ENCODE measurements at regions not wholly inside any gene's neighbourhood (a gene's known extent, or its start where the extent isn't known, plus 50 kb on each side); places are given as distances from the start of the nearest gene placed in this dataset.

DNA sequence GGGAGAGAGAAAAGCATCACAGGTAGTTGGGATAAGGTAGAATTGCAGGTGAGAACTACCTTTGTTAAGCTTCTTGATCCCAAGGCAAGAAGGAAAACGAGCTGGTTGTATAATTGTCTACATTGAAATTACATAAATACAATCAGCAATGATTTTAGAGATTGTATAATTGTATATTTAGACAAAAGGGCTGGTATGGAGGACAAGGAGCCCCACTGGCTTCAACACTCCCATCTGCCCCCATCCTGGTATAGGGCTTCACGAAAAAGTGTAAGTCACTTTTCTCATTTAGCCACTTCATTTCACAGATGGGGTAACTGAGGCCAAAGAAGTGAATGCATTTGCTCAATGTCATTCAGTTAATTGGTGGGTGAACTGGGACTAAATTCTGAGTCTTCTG lies 103.3 kb downstream of the MYCN start:
- no peak overlapping the region for H3K27ac ChIP-seq
- WGBS, 2 donors, result 80 to 82% methylated on average over 2 of the region's 2 CpGs
- TF ChIP-seq EP300 (IDR thresholded peaks at IDR 0.05) (no peak), POLR2AphosphoS5 (IDR thresholded peaks at IDR 0.05) (no peak), POLR2A (IDR thresholded peaks at IDR 0.05) (no peak)
- TF ChIP-seq, protein P1, sequence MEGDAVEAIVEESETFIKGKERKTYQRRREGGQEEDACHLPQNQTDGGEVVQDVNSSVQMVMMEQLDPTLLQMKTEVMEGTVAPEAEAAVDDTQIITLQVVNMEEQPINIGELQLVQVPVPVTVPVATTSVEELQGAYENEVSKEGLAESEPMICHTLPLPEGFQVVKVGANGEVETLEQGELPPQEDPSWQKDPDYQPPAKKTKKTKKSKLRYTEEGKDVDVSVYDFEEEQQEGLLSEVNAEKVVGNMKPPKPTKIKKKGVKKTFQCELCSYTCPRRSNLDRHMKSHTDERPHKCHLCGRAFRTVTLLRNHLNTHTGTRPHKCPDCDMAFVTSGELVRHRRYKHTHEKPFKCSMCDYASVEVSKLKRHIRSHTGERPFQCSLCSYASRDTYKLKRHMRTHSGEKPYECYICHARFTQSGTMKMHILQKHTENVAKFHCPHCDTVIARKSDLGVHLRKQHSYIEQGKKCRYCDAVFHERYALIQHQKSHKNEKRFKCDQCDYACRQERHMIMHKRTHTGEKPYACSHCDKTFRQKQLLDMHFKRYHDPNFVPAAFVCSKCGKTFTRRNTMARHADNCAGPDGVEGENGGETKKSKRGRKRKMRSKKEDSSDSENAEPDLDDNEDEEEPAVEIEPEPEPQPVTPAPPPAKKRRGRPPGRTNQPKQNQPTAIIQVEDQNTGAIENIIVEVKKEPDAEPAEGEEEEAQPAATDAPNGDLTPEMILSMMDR (IDR thresholded peaks at IDR 0.05), result no peak
- no peaks in the 10 kb centered on the region for H3K36me3 ChIP-seq
- intact Hi-C loops (cut with DNase I), result no loop called here
- H3K9me3 ChIP-seq, result no peaks in the 10 kb centered on the region
- H3K27me3 ChIP-seq, result peaks cover 0 to 9% (median 0%) of the 10 kb centered on the region in 3 donors
- H3K4me1 ChIP-seq, result no peaks in the 10 kb centered on the region
- no peak overlapping the region for H3K4me3 ChIP-seq
- DNase-seq, result no peak

DNA sequence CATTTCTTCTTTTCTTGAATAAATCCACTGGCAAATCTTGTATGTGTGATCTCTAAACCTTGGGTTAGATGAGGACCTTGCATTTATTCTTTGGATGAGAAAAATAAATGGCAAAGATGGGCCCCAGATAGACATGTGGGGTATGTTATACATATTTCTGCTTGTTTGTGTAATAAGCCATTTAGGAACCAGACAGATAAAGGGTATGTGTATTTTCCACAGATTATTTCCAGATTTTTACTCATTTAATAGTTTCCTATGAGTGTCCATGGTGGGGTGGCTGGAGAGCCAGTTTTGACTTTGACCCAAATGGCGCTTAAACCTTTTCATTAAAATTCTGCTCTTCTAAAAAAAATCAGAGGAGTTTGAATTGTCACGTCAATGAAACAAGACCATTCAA lies 102.8 kb downstream of the MYCN start:
- H3K4me3 ChIP-seq, result no peak overlapping the region
- H3K9me3 ChIP-seq, result no peaks in the 10 kb centered on the region
- intact Hi-C loops (cut with DNase I), result no loop called here
- H3K27ac ChIP-seq, result no peak overlapping the region
- H3K4me1 ChIP-seq, result no peaks in the 10 kb centered on the region
- no peaks in the 10 kb centered on the region for H3K36me3 ChIP-seq
- DNase-seq, result no peak
- 94 to 97% methylated on average over 2 of the region's 2 CpGs for WGBS, 2 donors
- H3K27me3 ChIP-seq, result peaks cover 0 to 9% (median 0%) of the 10 kb centered on the region in 3 donors
- TF ChIP-seq POLR2AphosphoS5 (IDR thresholded peaks at IDR 0.05), result no peak

DNA sequence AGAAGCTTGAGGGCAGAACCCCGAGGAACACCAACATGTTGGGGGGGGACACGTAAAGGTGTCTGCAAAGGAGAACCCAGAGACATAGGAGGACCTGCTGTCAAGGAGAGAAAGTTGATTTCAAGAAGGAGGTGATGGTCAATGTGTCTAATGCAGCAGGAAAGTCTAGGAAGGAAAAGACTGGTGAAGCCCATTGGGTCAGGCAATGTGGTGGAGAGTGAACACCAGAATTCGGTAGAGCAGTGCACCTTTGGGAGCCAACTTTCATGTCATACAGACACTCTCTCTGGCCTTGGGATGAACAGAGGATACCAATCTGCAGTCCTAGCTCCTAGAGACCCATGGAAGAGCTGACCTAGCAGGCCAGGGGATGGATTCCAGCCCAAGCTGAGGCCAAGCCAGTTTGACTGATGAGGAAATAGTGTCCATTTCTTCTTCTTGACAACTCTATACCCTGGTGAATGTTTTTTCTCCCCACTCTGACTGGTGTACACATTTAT lies 101.9 kb downstream of the MYCN start:
- peaks cover 0 to 9% (median 0%) of the 10 kb centered on the region in 3 donors for H3K27me3 ChIP-seq
- WGBS, 2 donors, result 95% methylated on average over 3 of the region's 3 CpGs
- intact Hi-C loops (cut with DNase I), result no loop called here
- H3K4me3 ChIP-seq, result no peak overlapping the region
- no peaks in the 10 kb centered on the region for H3K4me1 ChIP-seq
- no peak overlapping the region for H3K27ac ChIP-seq
- H3K36me3 ChIP-seq, result no peaks in the 10 kb centered on the region
- DNase-seq, result no peak
- TF ChIP-seq POLR2AphosphoS5 (IDR thresholded peaks at IDR 0.05), result no peak
- TF ChIP-seq EP300 (IDR thresholded peaks at IDR 0.05), result no peak
- TF ChIP-seq, protein P1 (IDR thresholded peaks at IDR 0.05), result no peak
- TF ChIP-seq POLR2A (IDR thresholded peaks at IDR 0.05), result no peak
- H3K9me3 ChIP-seq, result no peaks in the 10 kb centered on the region

DNA sequence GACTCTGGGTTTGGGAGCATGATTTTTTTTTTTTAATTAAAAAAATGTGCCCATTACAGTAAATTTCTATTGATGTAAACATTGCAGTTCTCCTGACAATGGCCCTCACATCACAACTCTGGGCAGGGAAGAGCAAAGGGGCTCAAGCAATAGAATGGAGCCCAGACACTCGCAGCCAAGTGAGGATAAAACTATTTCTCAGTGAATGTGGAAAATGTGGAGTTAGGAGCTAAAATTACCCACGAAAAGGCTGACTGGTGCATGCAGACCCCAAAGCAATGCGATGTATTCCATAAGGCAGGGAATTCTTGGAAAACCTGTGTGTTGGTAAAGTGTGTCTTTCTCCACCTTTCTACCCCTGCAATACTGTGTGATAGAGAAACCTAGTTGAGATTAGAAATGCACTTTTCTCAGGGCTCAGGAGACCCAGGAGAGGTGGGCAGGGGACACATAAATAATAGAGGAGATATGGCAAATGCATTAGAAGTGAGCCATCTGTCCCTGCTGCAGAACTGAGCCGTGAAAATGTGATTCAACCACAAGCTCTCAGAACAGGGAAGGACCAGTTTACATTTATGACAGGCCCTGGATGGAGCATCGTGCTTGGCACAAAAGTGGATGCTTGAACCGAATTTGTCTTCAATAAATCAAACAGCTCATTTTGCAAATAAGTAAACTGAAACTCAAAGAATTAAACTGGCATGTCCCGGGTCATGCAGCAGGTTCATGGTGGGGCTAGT lies 100.1 kb downstream of the MYCN start:
- Histone ChIP-seq H3K27me3 (peaks cover 0 to 9% (median 0%) of the 10 kb centered on the region in 3 donors), H3K4me3 (no peak overlapping the region), H3K4me1 (no peaks in the 10 kb centered on the region), H3K36me3 (no peaks in the 10 kb centered on the region), H3K9me3 (no peaks in the 10 kb centered on the region), H3K27ac (no peak overlapping the region)
- DNase-seq, result no peak
- intact Hi-C loops (cut with DNase I), result no loop called here
- TF ChIP-seq, protein P1 (IDR thresholded peaks at IDR 0.05), result no peak
- TF ChIP-seq POLR2AphosphoS5 (IDR thresholded peaks at IDR 0.05) (no peak), EP300 (IDR thresholded peaks at IDR 0.05) (no peak), POLR2A (IDR thresholded peaks at IDR 0.05) (no peak)
- 79 to 82% methylated on average over 7 of the region's 7 CpGs for WGBS, 2 donors

DNA sequence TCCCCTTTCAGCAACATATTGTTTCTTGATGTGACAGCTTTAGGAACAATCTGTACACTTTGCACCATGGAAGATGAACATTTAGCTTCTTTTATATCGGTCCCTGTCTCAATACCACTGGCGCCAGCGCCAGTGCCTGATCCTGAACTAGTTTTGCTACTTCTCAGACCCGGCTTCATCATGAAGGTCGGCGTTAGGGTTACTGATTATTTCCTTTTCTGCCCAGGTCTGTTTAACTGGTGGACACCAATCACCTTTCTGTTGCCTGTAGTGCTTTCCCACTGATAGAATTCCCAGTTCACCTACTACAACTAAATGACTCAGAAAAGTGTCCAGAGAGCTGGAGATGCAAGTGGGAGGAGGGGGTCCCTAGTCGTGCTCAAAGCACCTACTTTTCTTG lies 99.5 kb downstream of the MYCN start:
- Histone ChIP-seq H3K9me3 (no peaks in the 10 kb centered on the region), H3K4me1 (no peaks in the 10 kb centered on the region), H3K36me3 (no peaks in the 10 kb centered on the region), H3K27me3 (peaks cover 0 to 9% (median 0%) of the 10 kb centered on the region in 3 donors), H3K27ac (no peak overlapping the region), H3K4me3 (no peak overlapping the region)
- intact Hi-C loops (cut with DNase I), result no loop called here
- DNase-seq, result no peak
- WGBS, 2 donors, result 81 to 88% methylated on average over 7 of the region's 7 CpGs
- TF ChIP-seq POLR2A (IDR thresholded peaks at IDR 0.05) (no peak), EP300 (IDR thresholded peaks at IDR 0.05) (no peak), POLR2AphosphoS5 (IDR thresholded peaks at IDR 0.05) (no peak)
- TF ChIP-seq, protein P1 (IDR thresholded peaks at IDR 0.05), result no peak

Measured in sigmoid colon (tissue), 6 donors.